GM12878 (cell line): ENCODE measurements at regions not wholly inside any gene's neighbourhood (a gene's known extent, or its start where the extent isn't known, plus 50 kb on each side); places are given as distances from the start of the nearest gene placed in this dataset.

Source experiments
- ATAC-seq: fragments of 200-7000 bp; cut with Tn5 transposase; 3 replicates; pipeline ENCODE4 v1.9.1; 2020; ENCODE audit warnings: mild to moderate bottlenecking, moderate library complexity
- BruUV-seq: library from RNA; stranded (reverse); fragments of 400-500 nt; replicated peaks from 2 replicates; lab custom pipeline; 2021; lab: Mats Ljungman, UMichigan
- CTCF ChIA-PET: fragments of 300-600 bp; sonication (Branson Sonifier 250); formaldehyde crosslinking; extraction: SDS; loops from one replicate; lab custom pipeline; 2021; ENCODE audit warnings: inconsistent platforms; lab: Yijun Ruan, JAX
- POLR2A ChIA-PET: fragments of 350-600 bp; formaldehyde crosslinking; extraction: SDS; loops from one replicate; lab custom pipeline; 2021; ENCODE audit warnings: inconsistent platforms; lab: Charles Lee
- RAD21 ChIA-PET: fragments of 300-600 bp; sonication (Branson Sonifier 250); formaldehyde crosslinking; loops from one replicate; lab custom pipeline; 2023; ENCODE audit warnings: antibody characterized with exemption; ENCODE audit not compliant: unreplicated experiment; lab: Charles Lee
- SMC1A ChIA-PET: fragments of 300-600 bp; sonication (Branson Sonifier 250); formaldehyde crosslinking; loops from one replicate; lab custom pipeline; 2023; ENCODE audit not compliant: unreplicated experiment, uncharacterized antibody; lab: Charles Lee
- DNase-seq: peaks from one replicate; pipeline ENCODE4 v3.0.0-alpha.2; 2011; ENCODE audit warnings: low read depth, low spot score
- FAIRE-seq: peaks from 3 replicates; lab custom pipeline; 2011; peaks lifted over from hg19 to GRCh38; lab: Jason Lieb, UNC
- H2AFZ ChIP-seq: 2 replicates; pipeline ENCODE4 v1.6.0; 2011; ENCODE audit warnings: low read depth, low read length, control low read depth; ENCODE audit not compliant: control insufficient read depth
- H3K27ac ChIP-seq: 2 replicates; pipeline ENCODE4 v1.5.1; 2011; ENCODE audit warnings: control low read depth; ENCODE audit not compliant: control insufficient read depth, insufficient read depth
- H3K27me3 ChIP-seq, 2 experiments: replicated peaks in 1 of 2; 2 replicates each; pipeline versions ENCODE4 v1.6.0 to v1.6.1; 2011; ENCODE audit warnings: low read length in 1 of 2; ENCODE audit not compliant: control insufficient read depth in 2 of 2, insufficient read depth in 2 of 2
- H3K36me3 ChIP-seq, 2 experiments: 2 replicates each; pipeline ENCODE4 v1.5.1; 2011; ENCODE audit warnings: low read length in 1 of 2; ENCODE audit not compliant: control insufficient read depth in 2 of 2, insufficient read depth in 2 of 2
- H3K4me1 ChIP-seq: 2 replicates; pipeline ENCODE4 v1.6.1; 2011; ENCODE audit warnings: mild to moderate bottlenecking, low read length, moderate library complexity, mixed read lengths; ENCODE audit not compliant: control insufficient read depth, insufficient read depth
- H3K4me2 ChIP-seq: 2 replicates; pipeline ENCODE4 v1.6.0; 2011; ENCODE audit warnings: control low read depth; ENCODE audit not compliant: control insufficient read depth, insufficient read depth
- H3K4me3 ChIP-seq: fragments of 200-600 bp; sonication (generic); 2 replicates; pipeline ENCODE4 v1.5.1; 2016
- H3K79me2 ChIP-seq: 2 replicates; pipeline ENCODE4 v1.6.0; 2011; ENCODE audit warnings: low read length; ENCODE audit not compliant: control insufficient read depth, insufficient read depth
- H3K9ac ChIP-seq: 2 replicates; pipeline ENCODE4 v1.8.0; 2011; ENCODE audit warnings: low read length, control low read depth, mixed read lengths; ENCODE audit not compliant: control insufficient read depth, insufficient read depth
- H3K9me3 ChIP-seq: replicated peaks from 3 replicates; pipeline ENCODE4 v1.5.1; 2011; ENCODE audit warnings: mild to moderate bottlenecking, low read length; ENCODE audit not compliant: control insufficient read depth, insufficient read depth
- H4K20me1 ChIP-seq: 2 replicates; pipeline ENCODE4 v1.6.0; 2011; ENCODE audit not compliant: control insufficient read depth, insufficient read depth
- E4F1 ChIP-seq: fragments of 450-650 bp; IDR thresholded peaks from 2 replicates; pipeline ENCODE4 v1.6.1; 2018; ENCODE audit warnings: borderline replicate concordance, mild to moderate bottlenecking; ENCODE audit not compliant: partially characterized antibody
- ESRRA ChIP-seq: IDR thresholded peaks from 2 replicates; pipeline ENCODE4 v1.6.1; 2012; ENCODE audit warnings: mild to moderate bottlenecking, low read length, improper control_type of control experiment
- GATAD2B ChIP-seq: fragments of 450-650 bp; conservative IDR thresholded peaks from 2 replicates; pipeline ENCODE4 v1.6.1; 2017; ENCODE audit warnings: low read depth, mild to moderate bottlenecking, moderate library complexity
- HCFC1 ChIP-seq: fragments of 150-350 bp; IDR thresholded peaks from 2 replicates; pipeline ENCODE4 v1.6.1; 2014; ENCODE audit warnings: low read length
- HSF1 ChIP-seq: fragments of 150-350 bp; IDR thresholded peaks from 2 replicates; pipeline ENCODE4 v1.6.1; 2014; ENCODE audit warnings: mild to moderate bottlenecking, low read depth, low read length
- PBX3 ChIP-seq: IDR thresholded peaks from 2 replicates; pipeline ENCODE4 v1.6.1; 2011; ENCODE audit warnings: mild to moderate bottlenecking, low read depth, low read length, moderate library complexity; ENCODE audit not compliant: insufficient replicate concordance
- POLR2A ChIP-seq: IDR thresholded peaks from 2 replicates; pipeline ENCODE4 v1.6.1; 2011; ENCODE audit warnings: low read depth, mild to moderate bottlenecking, low read length
- RELA ChIP-seq: fragments of 450-650 bp; IDR thresholded peaks from 2 replicates; pipeline ENCODE4 v1.8.0; 2014; ENCODE audit warnings: borderline replicate concordance; ENCODE audit not compliant: partially characterized antibody
- RUNX3 ChIP-seq: IDR thresholded peaks from 2 replicates; pipeline ENCODE4 v1.6.1; 2012; ENCODE audit warnings: low read length, inconsistent platforms
- WGBS: methylation state at CpG from one replicate; pipeline ENCODE4 v1.1.6; 2016; ENCODE audit warnings: low lambda C conversion rate; ENCODE audit not compliant: insufficient replicate concordance, insufficient coverage; ENCODE audit errors: missing lambda C conversion rate; 5-methylcytosine and 5-hydroxymethylcytosine counted together
- in situ Hi-C: fragments of 300-500 bp; cut with MboI; formaldehyde crosslinking; loops from 9 replicates; pipeline ENCODE4 v1.14.3; 2018; ENCODE audit warnings: mixed read lengths
- intact Hi-C: fragments of 100-400 bp; cut with micrococcal nuclease; formaldehyde crosslinking; loops from one replicate; pipeline ENCODE4 v1.14.2; 2022; ENCODE audit not compliant: unreplicated experiment

GRCh38 chr12:65634061-65634460 is 190.2 kb upstream of the HMGA2 start:
- ChIA-PET SMC1A (no interaction called here), POLR2A (no interaction called here), RAD21 (no interaction called here), CTCF (no interaction called here)
- H3K4me3 ChIP-seq, result no peak overlapping the region
- ATAC-seq (no peak), FAIRE-seq (no peak), DNase-seq (no peak)
- no peaks in the 10 kb centered on the region for H3K27me3 ChIP-seq
- TF ChIP-seq PBX3 (no peak), ESRRA (no peak), HSF1 (no peak), HCFC1 (no peak), E4F1 (no peak), GATAD2B (no peak), RUNX3 (no peak), RELA (no peak), POLR2A (no peak)
- BruUV-seq, result no TSS peak
- H4K20me1 ChIP-seq, result no peaks in the 10 kb centered on the region
- WGBS, result 17% methylated on average over 3 of the region's 3 CpGs
- no peaks in the 10 kb centered on the region for H3K4me1 ChIP-seq
- in situ Hi-C loops (no loop called here), intact Hi-C loops (no loop called here)
- no peak overlapping the region for H3K4me2 ChIP-seq
- H3K79me2 ChIP-seq, result no peaks in the 10 kb centered on the region
- no peaks in the 10 kb centered on the region for H3K36me3 ChIP-seq
- no peak overlapping the region for H2AFZ ChIP-seq
- H3K27ac ChIP-seq, result no peak overlapping the region
- H3K9me3 ChIP-seq, result no peaks in the 10 kb centered on the region
- H3K9ac ChIP-seq, result no peak overlapping the region
